B cell (primary cell): ENCODE measurements at regions not wholly inside any gene's neighbourhood (a gene's known extent, or its start where the extent isn't known, plus 50 kb on each side); places are given as distances from the start of the nearest gene placed in this dataset.

Experiments used
- ATAC-seq: fragments of 200-7000 bp; cut with Tn5 transposase; one replicate; pipeline ENCODE4 v1.10.0; 2021; ENCODE audit warnings: low read depth, mild to moderate bottlenecking, moderate number of reproducible peaks, moderate library complexity
- CTCF ChIA-PET: fragments of 350-600 bp; sonication (Branson Sonifier 250); formaldehyde crosslinking; loops from one replicate; lab custom pipeline; 2021; ENCODE audit warnings: antibody characterized with exemption, inconsistent platforms; lab: Charles Lee
- POLR2A ChIA-PET: fragments of 350-600 bp; sonication (Branson Sonifier 250); formaldehyde crosslinking; loops from one replicate; lab custom pipeline; 2021; ENCODE audit warnings: antibody characterized with exemption; lab: Charles Lee
- DNase-seq: peaks from one replicate; pipeline ENCODE4 v3.0.0; 2013
- H2AFZ ChIP-seq: 2 replicates; pipeline ENCODE4 v1.6.1; 2012; ENCODE audit warnings: mild to moderate bottlenecking, low read depth, low read length; ENCODE audit not compliant: insufficient read depth, poor library complexity, severe bottlenecking
- H3K27ac ChIP-seq, 2 donors: 1 replicate in 1 of 2; 2 replicates in 1 of 2; pipeline ENCODE4 v1.5.1; 2012 to 2013; ENCODE audit warnings: low read length in 2 of 2, mild to moderate bottlenecking in 2 of 2, moderate library complexity in 1 of 2
- H3K27me3 ChIP-seq, 4 experiments: fragments of 200-600 bp in 1 of 4; sonication (generic) in 1 of 4; replicated peaks in 1 of 4; 1 replicate in 2 of 4; 2 replicates in 2 of 4; pipeline versions ENCODE4 v1.6.1 to v1.7.0; 2013 to 2016; ENCODE audit warnings: low read length in 3 of 4, mild to moderate bottlenecking in 2 of 4, mixed read lengths in 1 of 4, moderate library complexity in 1 of 4; ENCODE audit not compliant: insufficient read depth in 4 of 4, control insufficient read depth in 3 of 4; ENCODE audit errors: control extremely low read depth in 1 of 4
- H3K36me3 ChIP-seq, 2 experiments: replicated peaks in 1 of 2; 1 replicate in 1 of 2; 2 replicates in 1 of 2; pipeline versions ENCODE4 v1.6.1 to v1.7.1; 2013; ENCODE audit warnings: low read length in 1 of 2; ENCODE audit not compliant: insufficient read depth in 2 of 2, control insufficient read depth in 1 of 2; ENCODE audit errors: control extremely low read depth in 1 of 2, extremely low read depth in 1 of 2
- H3K4me1 ChIP-seq, 2 donors: fragments of 200-600 bp in 1 of 2; sonication (generic) in 1 of 2; 1 replicate in 1 of 2; 2 replicates in 1 of 2; pipeline versions ENCODE4 v1.5.1 to v1.6.1; 2013 to 2017; ENCODE audit warnings: low read length in 2 of 2; ENCODE audit not compliant: control insufficient read depth in 2 of 2, insufficient read depth in 2 of 2
- H3K4me2 ChIP-seq: replicated peaks from 2 replicates; pipeline ENCODE3; 2012; ENCODE audit warnings: mild to moderate bottlenecking, low read depth, low read length; ENCODE audit not compliant: poor library complexity, severe bottlenecking
- H3K4me3 ChIP-seq, 5 experiments: fragments of 200-600 bp in 1 of 5; sonication (generic) in 1 of 5; 1 replicate in 3 of 5; 2 replicates in 2 of 5; pipeline versions ENCODE4 v1.5.1 to v1.7.0; 2011 to 2016; ENCODE audit warnings: low read length in 4 of 5, mild to moderate bottlenecking in 4 of 5, low read depth in 2 of 5, control low read depth in 1 of 5, moderate library complexity in 1 of 5; ENCODE audit not compliant: insufficient read depth in 1 of 5; ENCODE audit errors: control extremely low read depth in 1 of 5, extremely low read depth in 1 of 5
- H3K79me2 ChIP-seq: fragments of 200-600 bp; sonication (generic); one replicate; pipeline ENCODE4 v1.6.0; 2016; ENCODE audit warnings: low read length; ENCODE audit not compliant: control insufficient read depth, insufficient read depth
- H3K9ac ChIP-seq: fragments of 200-600 bp; sonication (generic); 2 replicates; pipeline ENCODE4 v1.6.1; 2017; ENCODE audit warnings: mild to moderate bottlenecking, low read length, moderate library complexity
- H3K9me3 ChIP-seq, 3 donors: one replicate each; pipeline versions ENCODE4 v1.6.1 to v1.7.1; 2013; ENCODE audit warnings: low read length in 2 of 3; ENCODE audit not compliant: control insufficient read depth in 2 of 3, insufficient read depth in 1 of 3; ENCODE audit errors: control extremely low read depth in 1 of 3
- H4K20me1 ChIP-seq: 2 replicates; pipeline ENCODE4 v1.6.0; 2012; ENCODE audit warnings: mild to moderate bottlenecking, low read length; ENCODE audit not compliant: insufficient read depth, control insufficient read depth, poor library complexity, severe bottlenecking
- H3K27ac Mint-ChIP-seq: one replicate; pipeline ENCODE4 v1.8.0; 2021; ENCODE audit warnings: mixed read lengths
- H3K27me3 Mint-ChIP-seq: one replicate; pipeline ENCODE4 v1.8.0; 2021; ENCODE audit warnings: mixed read lengths
- H3K4me1 Mint-ChIP-seq: one replicate; pipeline ENCODE4 v1.8.0; 2021; ENCODE audit warnings: mixed read lengths
- H3K4me3 Mint-ChIP-seq: one replicate; pipeline ENCODE4 v1.8.0; 2021; ENCODE audit warnings: mixed read lengths
- H3K9me3 Mint-ChIP-seq: one replicate; pipeline ENCODE4 v1.8.0; 2022; ENCODE audit warnings: mixed read lengths; ENCODE audit not compliant: insufficient read depth
- CTCF ChIP-seq: fragments of 200-600 bp; IDR thresholded peaks from one replicate; pipeline ENCODE4 v1.8.0; 2022; ENCODE audit warnings: antibody characterized with exemption, mild to moderate bottlenecking
- EZH2 ChIP-seq: IDR thresholded peaks from 2 replicates; pipeline ENCODE4 v1.6.1; 2012; ENCODE audit warnings: borderline replicate concordance, low read depth, mild to moderate bottlenecking, moderate library complexity, low read length; ENCODE audit not compliant: insufficient read depth, poor library complexity, severe bottlenecking
- WGBS: methylation state at CpG from one replicate; pipeline ENCODE4 v1.1.5; 2013; ENCODE audit warnings: missing lambda C conversion rate; ENCODE audit not compliant: insufficient coverage; 5-methylcytosine and 5-hydroxymethylcytosine counted together
- intact Hi-C: fragments of 100-400 bp; cut with micrococcal nuclease; formaldehyde crosslinking; loops from one replicate; pipeline ENCODE4 v1.10.0; 2022

- Histone ChIP-seq H3K9me3 (peaks cover 0 to 7% (median 0%) of the 10 kb centered on the region in 3 donors), H3K4me2 (no peak overlapping the region), H3K9ac (no peak overlapping the region), H3K4me3 (no peak overlapping the region), H2AFZ (no peak overlapping the region), H3K4me1 (no peaks in the 10 kb centered on the region), H3K27me3 (no peaks in the 10 kb centered on the region), H4K20me1 (no peaks in the 10 kb centered on the region), H3K27ac (no peak overlapping the region), H3K36me3 (no peaks in the 10 kb centered on the region), H3K79me2 (no peaks in the 10 kb centered on the region)
- Mint-ChIP-seq H3K27ac (no peak overlapping the region), H3K4me1 (no peaks in the 10 kb centered on the region), H3K27me3 (peaks cover 9% of the 10 kb centered on the region), H3K9me3 (no peaks in the 10 kb centered on the region), H3K4me3 (no peak overlapping the region)
- ATAC-seq (no peak), DNase-seq (no peak)
- POLR2A ChIA-PET, result no interaction called here
- intact Hi-C loops, result no loop called here
- TF ChIP-seq CTCF (no peak), EZH2 (no peak)
- WGBS, result no CpG with 5 or more reads among the region's 3 CpGs
- CTCF ChIA-PET, result no interaction called here
These were observed 107.1 kb upstream of the LGSN start for GRCh38 chr6:63426844-63427243.

GRCh38 chr6:63427951-63428350 lies 108.2 kb upstream of the LGSN start:
- no peak overlapping the region for H2AFZ ChIP-seq
- Mint-ChIP-seq H3K4me1 (no peaks in the 10 kb centered on the region), H3K27ac (no peak overlapping the region), H3K9me3 (no peaks in the 10 kb centered on the region), H3K4me3 (no peak overlapping the region), H3K27me3 (peaks cover 9% of the 10 kb centered on the region)
- H3K27me3 ChIP-seq, result no peaks in the 10 kb centered on the region
- H3K4me3 ChIP-seq, result no peak overlapping the region
- DNase-seq (no peak), ATAC-seq (no peak)
- intact Hi-C loops, result no loop called here
- H4K20me1 ChIP-seq, result no peaks in the 10 kb centered on the region
- H3K79me2 ChIP-seq, result no peaks in the 10 kb centered on the region
- no peak for TF ChIP-seq EZH2
- TF ChIP-seq CTCF, result no peak
- ChIA-PET POLR2A (no interaction called here), CTCF (no interaction called here)
- peaks cover 0 to 3% (median 0%) of the 10 kb centered on the region in 3 donors for H3K9me3 ChIP-seq
- no peaks in the 10 kb centered on the region for H3K36me3 ChIP-seq
- no CpG with 5 or more reads among the region's 2 CpGs for WGBS
- no peaks in the 10 kb centered on the region for H3K4me1 ChIP-seq
- H3K9ac ChIP-seq, result no peak overlapping the region
- no peak overlapping the region for H3K27ac ChIP-seq
- H3K4me2 ChIP-seq, result no peak overlapping the region
